Heart left ventricle (tissue), 13 donors: ENCODE measurements at regions not wholly inside any gene's neighbourhood (a gene's known extent, or its start where the extent isn't known, plus 50 kb on each side); places are given as distances from the start of the nearest gene placed in this dataset.

Experiments used
- CTCF ChIP-seq, 12 donors: fragments of 200-600 bp; sonication (generic) in 4 of 12; IDR thresholded peaks; one replicate each; pipeline versions ENCODE4 v1.5.0 to v1.8.0; 2018 to 2022; ENCODE audit warnings: antibody characterized with exemption in 12 of 12, mild to moderate bottlenecking in 5 of 12
- POLR2A ChIP-seq, 2 donors: fragments of 450-650 bp; IDR thresholded peaks; one replicate each; pipeline ENCODE4 v1.6.1; 2017; ENCODE audit warnings: antibody characterized with exemption in 2 of 2, mild to moderate bottlenecking in 2 of 2, moderate library complexity in 2 of 2
- donor health status: ischemic (EF 13 %, LVEDD 7.1; RV severe dilation, severe dysfunction).
- donor health status: DM: no; HTN: yes; CAD: no.
- donor health status: DM: no; HTN: no; CAD: no.
- donor health status: ischemic (EF 25% LVEDD 6.9; RV normal size, moderate dysfunction).
- donor health status: ischemic (EF 25% LVEDD 5.7; RV mildly dilated, moderate dysfunction).
- donor health status: ischemic (EF 35%, LVEDD 5.7; RV mildly dilated, moderate dysfunction).
- donor health status: nonischemic (EF 11% LVEDD 7.7; RV severe dilation, severe dysfunction).
- donor health status: DM: yes; HTN: yes; CAD: no.
- donor health status: PGD.
- donor health status: ischemic (EF 29% LVEDD 5.4; RV normal size, mild dysfunction).
- donor health status: nonischemic (EF 23%, LVEDD 6.1; RV moderate dilation, normal function).

- no peak for TF ChIP-seq CTCF (IDR thresholded peaks at IDR 0.05)
- TF ChIP-seq POLR2A (IDR thresholded peaks at IDR 0.05), result no peak
Measured at GRCh38 chr5:118033686-118034338, 954.5 kb downstream of the DTWD2 start.
